HS-27A (cell line): ENCODE measurements at regions not wholly inside any gene's neighbourhood (a gene's known extent, or its start where the extent isn't known, plus 50 kb on each side); places are given as distances from the start of the nearest gene placed in this dataset.
"Not testable (repeated sequence)": the region's sequence is repeated elsewhere in the genome, so short reads cannot be mapped to it uniquely, and the experiment has no call there.

Experiments
- DNase-seq: peaks from one replicate; pipeline ENCODE4 v3.0.0-alpha.2; 2012; ENCODE audit warnings: low read depth, missing footprints

- no peak for DNase-seq
These were observed 124.8 kb downstream of the C12orf75 start for GRCh38 chr12:105455261-105455660.

GRCh38 chr12:105457026-105457425 lies 126.5 kb downstream of the C12orf75 start:
- no peak for DNase-seq

GRCh38 chr12:105459760-105460330 lies 129.4 kb downstream of the C12orf75 start:
- no peak for DNase-seq

- no peak for DNase-seq
These were observed 130.9 kb downstream of the C12orf75 start for GRCh38 chr12:105461271-105461943.

GRCh38 chr12:105461944-105462762 lies 131.7 kb downstream of the C12orf75 start:
- DNase-seq: no peak

GRCh38 chr12:105462831-105463230 lies 132.3 kb downstream of the C12orf75 start:
- DNase-seq: no peak

GRCh38 chr12:105464406-105464805 lies 133.9 kb downstream of the C12orf75 start:
- no peak for DNase-seq

- no peak for DNase-seq
These were observed 135.9 kb downstream of the C12orf75 start for GRCh38 chr12:105466231-105466900.

GRCh38 chr12:105466901-105467598 lies 136.6 kb downstream of the C12orf75 start:
- no peak for DNase-seq

GRCh38 chr12:105467710-105468366 lies 137.3 kb downstream of the C12orf75 start:
- DNase-seq: no peak

- DNase-seq: no peak
These were observed 138.0 kb downstream of the C12orf75 start for GRCh38 chr12:105468464-105468863.

- DNase-seq: no peak
These were observed 138.7 kb downstream of the C12orf75 start for GRCh38 chr12:105469211-105469610.

GRCh38 chr12:105469701-105470100 lies 139.2 kb downstream of the C12orf75 start:
- DNase-seq: no peak

- no peak for DNase-seq
These were observed 139.6 kb downstream of the C12orf75 start for GRCh38 chr12:105470102-105470501.

GRCh38 chr12:105470601-105471000 lies 140.1 kb downstream of the C12orf75 start:
- no peak for DNase-seq

- no peak for DNase-seq
These were observed 144.2 kb downstream of the C12orf75 start for GRCh38 chr12:105474672-105475071.

- DNase-seq: no peak
These were observed 146.1 kb downstream of the C12orf75 start for GRCh38 chr12:105476616-105477015.

GRCh38 chr12:105477873-105478272 lies 147.4 kb downstream of the C12orf75 start:
- no peak for DNase-seq

GRCh38 chr12:105478788-105479187 lies 148.3 kb downstream of the C12orf75 start:
- not testable (repeated sequence) for DNase-seq

GRCh38 chr12:105479710-105480109 lies 149.2 kb downstream of the C12orf75 start:
- DNase-seq: no peak

GRCh38 chr12:105480162-105480561 lies 149.7 kb downstream of the C12orf75 start:
- DNase-seq: no peak
